ENCODE measurements at regions not wholly inside any gene's neighbourhood (a gene's known extent, or its start where the extent isn't known, plus 50 kb on each side); places are given as distances from the start of the nearest gene placed in this dataset.

- DNase-seq, result no peak
Measured at GRCh38 chr18:47316924-47317323, 65.5 kb upstream of the SKOR2 start.

- DNase-seq, result no peak
Measured at GRCh38 chr18:47313901-47314300, 62.4 kb upstream of the SKOR2 start.

GRCh38 chr18:47311585-47311984, 60.1 kb upstream of the SKOR2 start:
- DNase-seq, result no peak

Measured in NCI-H1417 treated with DMSO at 0.1 percent for 48 hours (cell line).